ENCODE measurements at regions not wholly inside any gene's neighbourhood (a gene's known extent, or its start where the extent isn't known, plus 50 kb on each side); places are given as distances from the start of the nearest gene placed in this dataset.

DNA sequence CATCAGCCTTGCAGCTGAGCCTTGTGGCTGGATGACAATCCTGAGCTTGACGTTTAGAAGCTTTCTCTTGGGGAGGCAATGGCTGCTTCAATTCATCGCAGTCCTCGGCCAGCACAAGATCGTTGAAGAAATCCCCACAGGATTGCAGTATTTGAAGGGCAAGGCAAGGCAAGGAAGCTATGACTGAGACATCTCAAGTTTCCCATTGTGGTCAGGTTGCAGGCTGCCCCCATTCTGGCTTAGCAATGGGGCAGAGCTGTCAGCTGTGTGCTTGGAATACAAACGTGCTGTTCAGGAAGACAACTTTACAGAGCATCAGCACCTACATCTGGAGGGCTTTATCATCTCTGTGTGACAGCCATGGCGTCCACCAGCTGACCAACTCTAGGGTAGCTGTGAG, 275.9 kb upstream of the TBL1XR1 start:
- TF ChIP-seq POLR2AphosphoS5 (IDR thresholded peaks at IDR 0.05) = no peak
- no peak for TF ChIP-seq POLR2A (IDR thresholded peaks at IDR 0.05)

Data from spleen (tissue), 3 donors.